Panc1 (cell line): ENCODE measurements at regions not wholly inside any gene's neighbourhood (a gene's known extent, or its start where the extent isn't known, plus 50 kb on each side); places are given as distances from the start of the nearest gene placed in this dataset.

Experiments
- ATAC-seq: fragments of 200-7000 bp; cut with Tn5 transposase; 2 replicates; pipeline ENCODE4 v1.9.1; 2020; ENCODE audit warnings: mild to moderate bottlenecking, moderate library complexity
- BruUV-seq: library from RNA; stranded (reverse); fragments of 400-500 nt; replicated peaks from 2 replicates; lab custom pipeline; 2021; lab: Mats Ljungman, UMichigan
- CTCF ChIA-PET: fragments of 300-600 bp; sonication (Branson Sonifier 250); formaldehyde crosslinking; loops from one replicate; lab custom pipeline; 2022; ENCODE audit warnings: antibody characterized with exemption; lab: Charles Lee
- POLR2A ChIA-PET: fragments of 300-600 bp; sonication (Branson Sonifier 250); formaldehyde crosslinking; loops from one replicate; lab custom pipeline; 2022; ENCODE audit warnings: antibody characterized with exemption; lab: Charles Lee
- DNase-seq: peaks from one replicate; pipeline ENCODE4 v3.0.0-alpha.2; 2010; ENCODE audit warnings: low read depth, low spot score
- H3K27ac ChIP-seq: 2 replicates; pipeline ENCODE4 v1.5.1; 2011; ENCODE audit warnings: mild to moderate bottlenecking, low read length, inconsistent platforms
- H3K27me3 ChIP-seq: fragments of 200-500 bp; sonication (Bioruptor generic); 2 replicates; pipeline ENCODE4 v1.6.0; 2014; ENCODE audit warnings: low read length, inconsistent platforms; ENCODE audit not compliant: control insufficient read depth, insufficient read depth
- H3K36me3 ChIP-seq: fragments of 200-500 bp; sonication (Bioruptor generic); 2 replicates; pipeline ENCODE4 v1.5.1; 2014; ENCODE audit warnings: inconsistent platforms, mild to moderate bottlenecking, low read length, moderate library complexity; ENCODE audit not compliant: control insufficient read depth, insufficient read depth
- H3K4me1 ChIP-seq: 2 replicates; pipeline ENCODE4 v1.5.1; 2011; ENCODE audit warnings: inconsistent platforms, mild to moderate bottlenecking, low read length, moderate library complexity; ENCODE audit not compliant: control insufficient read depth, insufficient read depth
- H3K4me3 ChIP-seq, 2 experiments: 2 replicates each; pipeline ENCODE4 v1.5.1; 2011 to 2012; ENCODE audit warnings: low read depth in 2 of 2, low read length in 2 of 2, mild to moderate bottlenecking in 2 of 2, inconsistent platforms in 1 of 2, moderate library complexity in 1 of 2
- H3K9me3 ChIP-seq: fragments of 200-500 bp; sonication (Bioruptor generic); 2 replicates; pipeline ENCODE4 v1.5.1; 2014; ENCODE audit warnings: low read depth, mild to moderate bottlenecking, inconsistent platforms, low read length, moderate library complexity; ENCODE audit not compliant: control insufficient read depth, insufficient read depth
- POLR2AphosphoS5 ChIP-seq: IDR thresholded peaks from 2 replicates; pipeline ENCODE4 v1.6.1; 2012; ENCODE audit warnings: mild to moderate bottlenecking, low read depth, low read length, moderate library complexity
- SIN3A ChIP-seq: IDR thresholded peaks from 2 replicates; pipeline ENCODE4 v1.6.1; 2012; ENCODE audit warnings: low read depth, mild to moderate bottlenecking, low read length, moderate library complexity, borderline replicate concordance; ENCODE audit not compliant: insufficient read depth
- TCF7L2 ChIP-seq: IDR thresholded peaks from 2 replicates; pipeline ENCODE4 v1.6.1; 2011; ENCODE audit warnings: mild to moderate bottlenecking, low read depth, low read length, inconsistent platforms
- in situ Hi-C: cut with HindIII; loops from 2 replicates; pipeline ENCODE4 v1.10.0; 2016; ENCODE audit warnings: low sequenced_read_pairs, low pct_unique_long_range_greater_than_20kb
- intact Hi-C: fragments of 100-400 bp; cut with micrococcal nuclease; formaldehyde crosslinking; loops from one replicate; pipeline ENCODE4 v1.10.0; 2022; ENCODE audit not compliant: unreplicated experiment
- TF ChIP-seq, protein P1 (sequence below): fragments of 450-650 bp; IDR thresholded peaks from 2 replicates; pipeline ENCODE4 v1.5.1; 2017; ENCODE audit warnings: mild to moderate bottlenecking
- TF ChIP-seq, protein P2 (sequence below), 2 experiments: IDR thresholded peaks; 2 replicates each; pipeline ENCODE4 v1.6.1; 2011 to 2012; ENCODE audit warnings: low read depth in 2 of 2, control low read depth in 1 of 2, low read length in 1 of 2, mild to moderate bottlenecking in 1 of 2, moderate library complexity in 1 of 2; ENCODE audit not compliant: insufficient read depth in 1 of 2

DNA sequence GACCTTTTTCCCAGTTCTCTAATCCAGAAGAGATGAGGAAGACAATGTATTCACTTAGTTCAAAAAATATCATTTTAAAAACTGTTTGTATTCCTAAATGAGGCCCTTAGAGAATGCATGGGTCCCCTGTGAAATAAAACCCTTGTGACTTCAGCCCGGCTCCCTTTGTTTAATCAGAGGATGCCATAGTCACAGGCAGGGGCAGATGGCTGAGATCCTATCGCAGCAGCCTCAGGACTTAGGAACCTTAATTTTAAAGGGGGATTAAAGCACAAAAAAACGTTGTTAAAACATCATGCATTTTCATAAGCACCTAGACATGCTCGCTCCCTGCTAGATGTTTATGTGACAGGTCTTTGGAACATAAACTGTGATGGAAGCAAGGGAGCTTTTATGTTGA is 176.6 kb downstream of the IL20RB start:
- in situ Hi-C loops (no loop called here), intact Hi-C loops (no loop called here)
- H3K9me3 ChIP-seq: no peaks in the 10 kb centered on the region
- ChIA-PET CTCF (no interaction called here), POLR2A (no interaction called here)
- no peak for DNase-seq
- no peak for TF ChIP-seq SIN3A
- H3K27me3 ChIP-seq: 0 out of 2 replicates have a peak, but pooled peaks cover 3% of the 10 kb centered on the region
- ATAC-seq: no peak
- no TSS peak for BruUV-seq
- no peak overlapping the region for H3K27ac ChIP-seq
- H3K36me3 ChIP-seq: no peaks in the 10 kb centered on the region
- no peaks in the 10 kb centered on the region for H3K4me1 ChIP-seq
- no peak overlapping the region for H3K4me3 ChIP-seq

DNA sequence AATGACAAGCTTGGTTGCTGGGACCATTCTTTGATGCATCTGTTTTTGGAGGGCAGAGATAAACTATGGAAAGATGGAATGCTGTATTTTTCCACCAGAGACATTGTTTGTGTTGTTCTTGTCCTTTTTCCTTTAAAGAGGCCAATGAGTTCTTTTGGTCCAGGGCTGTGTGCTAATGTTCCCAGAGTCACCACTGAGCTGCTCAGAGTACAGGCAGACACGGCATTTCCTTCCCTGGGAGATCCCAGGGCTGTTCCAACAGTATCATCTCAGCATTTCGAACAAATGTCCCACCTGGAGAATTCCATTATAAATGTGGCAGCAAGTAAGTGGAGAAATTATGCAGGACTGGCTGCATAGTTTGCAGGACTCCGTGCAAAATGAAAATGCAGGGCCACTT is 190.6 kb downstream of the IL20RB start:
- no peaks in the 10 kb centered on the region for H3K36me3 ChIP-seq
- ATAC-seq (no peak), DNase-seq (no peak)
- in situ Hi-C loops: no loop called here
- no TSS peak for BruUV-seq
- H3K9me3 ChIP-seq: no peaks in the 10 kb centered on the region
- intact Hi-C loops: no loop called here
- ChIA-PET CTCF (no interaction called here), POLR2A (interaction anchor here (0.7 kb wide), 1 partner anchor 313 kb away, joined by 3 read pairs; no protein-coding TSS in a partner anchor)
- H3K27me3 ChIP-seq: no peaks in the 10 kb centered on the region
- H3K4me3 ChIP-seq: no peak overlapping the region
- no peak for TF ChIP-seq SIN3A
- TF ChIP-seq, protein P1, sequence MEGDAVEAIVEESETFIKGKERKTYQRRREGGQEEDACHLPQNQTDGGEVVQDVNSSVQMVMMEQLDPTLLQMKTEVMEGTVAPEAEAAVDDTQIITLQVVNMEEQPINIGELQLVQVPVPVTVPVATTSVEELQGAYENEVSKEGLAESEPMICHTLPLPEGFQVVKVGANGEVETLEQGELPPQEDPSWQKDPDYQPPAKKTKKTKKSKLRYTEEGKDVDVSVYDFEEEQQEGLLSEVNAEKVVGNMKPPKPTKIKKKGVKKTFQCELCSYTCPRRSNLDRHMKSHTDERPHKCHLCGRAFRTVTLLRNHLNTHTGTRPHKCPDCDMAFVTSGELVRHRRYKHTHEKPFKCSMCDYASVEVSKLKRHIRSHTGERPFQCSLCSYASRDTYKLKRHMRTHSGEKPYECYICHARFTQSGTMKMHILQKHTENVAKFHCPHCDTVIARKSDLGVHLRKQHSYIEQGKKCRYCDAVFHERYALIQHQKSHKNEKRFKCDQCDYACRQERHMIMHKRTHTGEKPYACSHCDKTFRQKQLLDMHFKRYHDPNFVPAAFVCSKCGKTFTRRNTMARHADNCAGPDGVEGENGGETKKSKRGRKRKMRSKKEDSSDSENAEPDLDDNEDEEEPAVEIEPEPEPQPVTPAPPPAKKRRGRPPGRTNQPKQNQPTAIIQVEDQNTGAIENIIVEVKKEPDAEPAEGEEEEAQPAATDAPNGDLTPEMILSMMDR: no peak
- H3K4me1 ChIP-seq: no peaks in the 10 kb centered on the region
- no peak overlapping the region for H3K27ac ChIP-seq

DNA sequence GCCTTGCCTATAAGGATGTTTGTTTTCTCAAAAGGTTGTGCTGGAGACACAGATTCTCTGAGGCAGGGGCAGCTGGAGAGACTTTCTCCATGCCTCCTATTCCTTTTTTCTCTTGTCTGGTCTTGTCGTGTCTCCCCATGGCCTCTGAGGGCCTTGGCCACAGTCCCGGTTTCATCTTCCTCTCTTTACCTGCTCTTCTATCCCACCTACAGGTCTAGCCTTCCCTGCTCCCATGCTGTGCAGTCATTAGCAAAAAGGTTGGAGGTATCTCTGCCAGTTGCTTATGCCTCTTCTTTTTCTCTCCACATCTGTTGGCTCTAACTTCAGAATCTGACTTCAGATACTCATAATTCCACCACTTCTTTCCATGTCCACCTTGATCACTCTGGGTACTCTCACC is 191.1 kb downstream of the IL20RB start:
- ATAC-seq (no peak), DNase-seq (no peak)
- Histone ChIP-seq H3K27me3 (no peaks in the 10 kb centered on the region), H3K27ac (no peak overlapping the region), H3K9me3 (no peaks in the 10 kb centered on the region), H3K4me1 (no peaks in the 10 kb centered on the region), H3K4me3 (no peak overlapping the region), H3K36me3 (no peaks in the 10 kb centered on the region)
- BruUV-seq: no TSS peak
- intact Hi-C loops (no loop called here), in situ Hi-C loops (no loop called here)
- CTCF ChIA-PET: no interaction called here
- POLR2A ChIA-PET: interaction anchor here (0.7 kb wide), 1 partner anchor 313 kb away, joined by 3 read pairs; no protein-coding TSS in a partner anchor
- TF ChIP-seq TCF7L2 (no peak), POLR2AphosphoS5 (no peak), SIN3A (no peak)
- TF ChIP-seq, protein P1: no peak
- TF ChIP-seq, protein P2, sequence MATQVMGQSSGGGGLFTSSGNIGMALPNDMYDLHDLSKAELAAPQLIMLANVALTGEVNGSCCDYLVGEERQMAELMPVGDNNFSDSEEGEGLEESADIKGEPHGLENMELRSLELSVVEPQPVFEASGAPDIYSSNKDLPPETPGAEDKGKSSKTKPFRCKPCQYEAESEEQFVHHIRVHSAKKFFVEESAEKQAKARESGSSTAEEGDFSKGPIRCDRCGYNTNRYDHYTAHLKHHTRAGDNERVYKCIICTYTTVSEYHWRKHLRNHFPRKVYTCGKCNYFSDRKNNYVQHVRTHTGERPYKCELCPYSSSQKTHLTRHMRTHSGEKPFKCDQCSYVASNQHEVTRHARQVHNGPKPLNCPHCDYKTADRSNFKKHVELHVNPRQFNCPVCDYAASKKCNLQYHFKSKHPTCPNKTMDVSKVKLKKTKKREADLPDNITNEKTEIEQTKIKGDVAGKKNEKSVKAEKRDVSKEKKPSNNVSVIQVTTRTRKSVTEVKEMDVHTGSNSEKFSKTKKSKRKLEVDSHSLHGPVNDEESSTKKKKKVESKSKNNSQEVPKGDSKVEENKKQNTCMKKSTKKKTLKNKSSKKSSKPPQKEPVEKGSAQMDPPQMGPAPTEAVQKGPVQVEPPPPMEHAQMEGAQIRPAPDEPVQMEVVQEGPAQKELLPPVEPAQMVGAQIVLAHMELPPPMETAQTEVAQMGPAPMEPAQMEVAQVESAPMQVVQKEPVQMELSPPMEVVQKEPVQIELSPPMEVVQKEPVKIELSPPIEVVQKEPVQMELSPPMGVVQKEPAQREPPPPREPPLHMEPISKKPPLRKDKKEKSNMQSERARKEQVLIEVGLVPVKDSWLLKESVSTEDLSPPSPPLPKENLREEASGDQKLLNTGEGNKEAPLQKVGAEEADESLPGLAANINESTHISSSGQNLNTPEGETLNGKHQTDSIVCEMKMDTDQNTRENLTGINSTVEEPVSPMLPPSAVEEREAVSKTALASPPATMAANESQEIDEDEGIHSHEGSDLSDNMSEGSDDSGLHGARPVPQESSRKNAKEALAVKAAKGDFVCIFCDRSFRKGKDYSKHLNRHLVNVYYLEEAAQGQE (IDR thresholded peaks at IDR 0.05; ENCODE audit: insufficient read depth in 1 of 2, low read depth in 2 of 2, low read length in 1 of 2): no peak
